ENCODE measurements at regions not wholly inside any gene's neighbourhood (a gene's known extent, or its start where the extent isn't known, plus 50 kb on each side); places are given as distances from the start of the nearest gene placed in this dataset.
A peak's percentile ranks its signal among the peaks of the same experiment; 100 is the strongest.
"Not testable (repeated sequence)": the region's sequence is repeated elsewhere in the genome, so short reads cannot be mapped to it uniquely, and the experiment has no call there.

DNA sequence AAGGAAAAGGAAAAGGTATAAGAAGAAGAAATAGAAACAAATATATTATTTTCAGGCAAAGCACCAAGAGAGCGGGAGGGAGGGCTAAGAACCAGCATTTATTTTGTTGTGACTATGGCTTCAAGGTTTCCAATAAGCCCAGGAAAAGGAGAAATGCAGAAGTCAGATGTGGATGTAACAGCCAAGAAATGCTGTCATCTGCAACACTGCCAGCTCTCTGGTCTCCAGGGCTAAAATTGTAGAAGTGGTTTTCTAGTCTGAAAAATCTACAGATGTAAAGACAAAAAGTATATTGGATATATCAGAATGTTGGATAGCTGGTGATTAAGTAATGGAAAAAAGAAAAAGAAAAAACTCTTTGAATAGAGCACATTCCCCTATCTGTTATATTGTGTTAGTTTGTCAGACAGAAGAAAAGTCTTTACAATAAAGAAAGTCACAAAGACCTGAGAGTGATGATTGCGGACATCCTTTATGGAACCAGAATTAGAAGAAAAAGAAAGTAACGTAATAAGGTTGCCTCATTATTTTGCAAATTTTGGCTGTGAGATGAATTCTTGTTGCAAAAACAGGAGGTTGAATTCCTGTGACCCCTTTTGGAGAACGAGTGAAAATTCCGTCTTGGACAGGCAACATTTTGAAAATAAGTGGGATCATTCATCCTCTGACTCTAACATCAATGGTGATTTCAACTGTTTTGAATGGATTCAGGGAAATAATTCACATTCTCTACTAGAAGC lies 938.1 kb downstream of the TTLL7 start:
- DNase-seq: no peak

DNA sequence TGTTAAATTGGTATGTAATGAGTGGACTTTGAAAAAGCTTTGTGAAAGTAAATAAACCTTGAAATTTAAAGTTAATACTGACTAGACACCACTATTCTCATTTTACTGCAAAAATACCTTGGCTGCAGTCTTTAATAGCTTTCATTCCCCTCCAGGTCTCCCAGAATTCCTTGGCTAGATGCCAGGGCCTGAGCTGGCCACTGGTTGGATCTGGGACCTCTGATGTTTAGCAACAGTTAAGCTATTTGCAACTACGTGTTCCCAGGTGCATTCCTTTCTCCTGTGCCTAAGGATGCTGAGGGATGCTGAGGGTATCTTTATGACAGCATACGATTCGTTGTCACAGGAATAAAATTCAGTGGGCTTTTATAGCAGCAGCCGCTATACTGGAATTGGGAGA lies 938.7 kb downstream of the TTLL7 start:
- DNase-seq: no peak

DNA sequence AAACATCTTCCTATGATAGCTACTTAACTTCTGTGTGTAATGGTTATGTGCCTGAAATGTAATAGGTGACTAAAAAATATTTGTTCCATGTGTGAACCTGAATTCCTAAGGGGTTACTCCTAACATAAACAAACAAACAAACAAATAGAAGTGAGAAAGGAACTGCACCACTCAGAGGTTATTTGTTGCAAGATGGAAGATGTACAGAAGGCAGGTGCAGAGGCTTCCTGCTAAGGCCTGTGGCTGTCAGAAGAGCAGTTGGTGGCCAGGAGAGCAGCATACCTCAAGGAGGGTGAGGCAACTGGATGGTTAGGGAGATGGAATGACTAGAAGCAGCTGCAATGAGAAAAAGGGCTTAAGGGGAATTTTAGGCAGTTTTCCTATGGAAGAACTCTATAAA lies 940.6 kb downstream of the TTLL7 start:
- DNase-seq: no peak

DNA sequence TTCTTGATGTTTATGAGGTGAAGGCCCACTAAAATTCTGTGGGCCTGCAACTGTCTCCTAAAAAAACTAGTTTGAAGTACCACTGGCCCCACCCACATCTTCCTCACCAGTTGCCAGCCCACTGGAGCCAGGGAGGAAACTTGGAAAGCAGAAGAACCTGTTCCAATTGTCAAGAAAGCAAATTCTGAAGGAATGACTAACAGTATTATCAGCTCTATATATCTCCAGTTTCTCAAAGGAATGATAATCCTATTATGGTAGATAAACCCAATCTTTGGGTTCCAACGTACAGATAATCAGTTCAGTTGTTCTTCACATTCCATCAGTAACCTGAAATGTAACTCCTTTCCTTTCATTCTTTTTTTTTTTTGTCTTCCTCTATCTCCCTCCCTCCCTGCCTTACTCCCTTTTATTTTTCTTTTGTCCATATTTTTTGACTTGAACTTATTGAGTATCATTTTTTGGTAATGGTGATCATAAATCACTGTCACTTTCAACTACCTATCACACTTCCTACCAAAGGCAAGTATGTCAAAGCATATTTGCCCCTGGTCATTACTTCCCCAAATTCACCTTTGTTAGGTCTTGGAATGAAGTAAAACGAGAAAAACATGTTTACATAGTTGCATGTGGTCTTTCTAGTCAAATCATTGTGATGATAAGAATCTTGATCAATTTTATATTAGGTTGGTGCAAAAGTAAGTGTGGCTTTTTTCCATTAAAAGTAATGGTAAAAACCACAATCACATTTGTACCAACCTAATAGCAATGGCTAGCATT lies 943.4 kb downstream of the TTLL7 start:
- DNase-seq: peak; percentile 4

DNA sequence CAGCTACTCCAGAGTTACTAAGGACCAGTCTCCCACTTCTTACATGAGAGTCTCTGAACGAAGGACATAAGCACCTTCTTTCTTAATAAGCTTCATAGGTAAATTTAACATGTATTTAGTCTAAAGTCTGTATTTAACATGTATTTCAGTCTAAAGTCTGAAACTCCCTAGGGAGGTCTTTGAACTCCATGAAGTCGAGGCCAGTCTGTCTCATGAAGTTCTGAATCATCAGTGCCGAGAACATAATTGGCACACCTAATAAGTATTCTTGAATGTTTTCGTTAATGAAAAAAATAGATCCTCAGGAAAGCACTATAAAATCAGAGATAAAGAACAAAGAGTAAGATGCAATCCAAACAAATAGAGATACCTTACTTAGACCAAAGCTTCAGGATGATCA lies 945.5 kb downstream of the TTLL7 start:
- no peak for DNase-seq

DNA sequence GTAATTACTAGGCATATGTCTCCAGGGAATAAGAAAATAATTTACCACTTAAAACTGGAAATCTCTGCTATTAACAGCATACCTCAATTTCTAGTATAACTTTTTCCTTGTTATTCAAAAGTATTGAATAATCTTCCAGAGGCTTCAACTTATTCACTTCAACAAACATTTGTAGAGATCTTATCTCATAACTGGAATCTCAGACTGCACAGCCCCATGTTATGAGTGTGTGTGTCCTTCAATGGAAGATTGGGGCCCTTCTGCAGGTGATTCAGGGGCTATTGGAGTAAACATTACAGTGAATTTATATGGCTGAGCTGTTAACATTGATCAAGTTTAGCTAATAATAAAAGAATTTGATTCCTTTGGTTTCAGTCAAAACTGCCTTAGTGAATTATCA lies 946.1 kb downstream of the TTLL7 start:
- no peak for DNase-seq

DNA sequence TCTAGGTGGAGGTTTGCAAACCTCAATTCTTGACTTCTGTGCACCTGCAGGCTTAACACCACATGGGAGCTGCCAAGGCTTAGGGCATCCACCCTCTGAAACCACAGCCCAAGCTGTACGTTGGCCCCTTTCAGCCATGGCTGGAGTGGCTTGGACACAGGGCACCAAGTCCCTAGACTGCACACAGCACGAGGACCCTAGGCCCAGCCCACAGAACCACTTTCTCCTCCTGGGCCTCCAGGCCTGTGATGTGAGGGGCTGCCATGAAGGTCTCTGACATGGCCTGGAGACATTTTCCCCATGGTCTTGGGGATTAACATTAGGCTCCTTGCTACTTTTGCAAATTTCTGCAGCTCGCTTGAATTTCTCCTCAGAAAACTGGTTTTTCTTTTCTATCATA lies 947.9 kb downstream of the TTLL7 start:
- DNase-seq: not testable (repeated sequence)

DNA sequence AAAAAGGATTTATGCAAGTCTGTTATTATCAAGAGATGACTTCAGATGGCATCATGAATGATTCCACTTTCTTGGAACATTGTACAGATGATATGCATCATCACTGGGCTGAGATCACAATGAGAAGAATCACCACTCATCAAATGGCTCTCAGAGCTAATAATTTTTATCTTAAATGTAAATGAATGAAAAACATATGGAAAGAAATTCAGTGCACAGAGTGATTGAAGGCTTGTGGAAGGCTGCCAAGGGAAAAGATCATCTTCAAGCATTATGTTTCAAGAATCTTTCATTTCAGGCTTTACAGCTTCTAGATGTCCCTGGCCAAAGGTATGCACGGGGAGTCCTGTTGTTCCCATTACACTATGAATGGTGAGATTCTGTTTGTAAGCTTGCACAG lies 955.7 kb downstream of the TTLL7 start:
- no peak for DNase-seq

DNA sequence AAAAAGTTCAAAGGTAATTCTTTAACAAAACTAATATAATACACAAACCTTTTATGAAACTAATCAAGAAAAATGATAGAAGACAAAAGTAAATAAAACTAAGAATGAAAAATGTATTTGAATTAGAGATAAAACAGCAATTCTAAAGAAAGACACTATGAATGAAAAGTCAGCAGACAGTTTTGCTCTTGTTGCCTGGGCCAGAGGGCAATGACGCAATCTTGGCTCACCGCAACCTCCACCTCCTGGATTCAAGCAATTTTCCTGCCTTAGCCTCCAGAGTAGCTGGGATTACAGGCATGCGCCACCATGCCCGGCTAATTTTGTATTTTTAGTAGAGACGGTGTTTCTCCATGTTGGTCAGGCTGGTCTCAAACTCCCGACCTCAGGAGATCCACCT lies 959.8 kb downstream of the TTLL7 start:
- DNase-seq: not testable (repeated sequence)

DNA sequence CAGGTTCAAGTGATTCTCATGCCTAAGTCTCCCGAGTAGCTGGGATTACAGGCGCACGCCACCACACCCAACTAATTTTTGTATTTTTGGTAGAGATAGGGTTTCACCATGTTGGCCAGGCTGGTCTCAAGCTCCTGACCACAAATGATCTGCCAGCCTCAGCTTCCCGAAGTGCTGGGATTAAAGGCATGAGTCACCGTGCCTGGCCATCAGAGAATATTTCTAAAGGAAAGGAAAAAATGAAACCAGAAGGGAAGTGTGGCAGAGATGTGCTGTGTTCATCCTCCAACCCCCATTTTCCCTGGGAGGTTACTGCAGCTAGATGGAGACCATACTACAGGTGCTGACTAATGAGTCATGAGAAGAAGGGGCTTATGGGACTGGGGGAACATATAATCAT lies 964.1 kb downstream of the TTLL7 start:
- DNase-seq: peak; percentile 38

DNA sequence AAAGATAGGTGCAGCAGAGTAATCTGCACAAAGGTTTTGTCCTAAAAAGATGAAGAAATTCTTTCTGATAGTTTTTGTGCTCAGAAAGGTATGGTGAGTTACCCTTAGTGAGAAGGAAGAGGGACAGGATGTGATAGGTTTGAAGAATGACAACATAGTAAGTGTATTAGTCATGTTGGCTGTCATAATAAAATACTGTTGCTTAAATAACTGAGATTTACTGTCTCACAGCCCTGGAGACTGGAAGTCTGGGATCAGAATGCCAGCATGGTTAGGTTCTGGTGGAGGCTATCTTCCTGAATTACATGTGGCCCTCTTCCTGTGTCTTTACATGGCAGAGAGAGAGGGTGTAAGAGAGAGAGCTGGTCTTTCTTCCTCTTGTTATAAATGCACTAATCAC lies 965.2 kb downstream of the TTLL7 start:
- peak; percentile 49 for DNase-seq

DNA sequence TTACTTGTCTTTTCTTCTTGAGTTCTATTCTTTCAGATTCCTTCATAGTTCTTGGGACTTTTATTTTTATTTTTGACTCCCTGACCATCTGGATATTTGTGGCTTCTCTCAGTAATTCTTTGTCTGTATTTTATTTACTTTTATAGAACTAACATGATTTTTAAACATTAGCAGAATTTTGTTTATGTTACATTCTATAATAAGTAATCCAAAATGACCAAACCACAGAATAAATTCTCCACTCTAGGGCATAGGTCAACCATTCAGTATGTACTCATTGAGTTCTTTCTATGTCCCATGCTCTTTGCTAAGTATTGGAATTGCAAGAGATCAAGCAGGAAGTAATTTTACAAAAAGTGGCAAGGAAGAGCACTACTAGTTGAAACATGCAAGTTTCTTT lies 969.0 kb downstream of the TTLL7 start:
- DNase-seq: peak; percentile 18

DNA sequence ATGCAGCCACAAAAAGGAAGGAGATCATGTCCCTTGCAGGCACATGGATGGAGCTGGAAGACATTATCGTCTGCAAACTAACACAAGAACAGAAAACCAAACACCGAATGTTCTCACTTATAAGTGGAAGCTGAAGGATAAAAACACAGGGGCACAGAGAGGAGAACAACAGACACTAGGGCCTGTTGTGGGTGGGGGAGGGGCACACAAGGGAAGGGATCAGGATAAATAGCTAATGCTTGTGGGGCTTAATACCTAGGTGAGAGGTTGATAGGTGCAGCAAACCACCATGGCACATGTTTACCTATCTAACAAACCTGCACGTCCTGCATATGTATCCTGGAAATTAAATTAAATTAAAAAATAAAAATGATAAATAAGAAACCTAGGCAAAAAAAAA lies 969.9 kb downstream of the TTLL7 start:
- DNase-seq: no peak

DNA sequence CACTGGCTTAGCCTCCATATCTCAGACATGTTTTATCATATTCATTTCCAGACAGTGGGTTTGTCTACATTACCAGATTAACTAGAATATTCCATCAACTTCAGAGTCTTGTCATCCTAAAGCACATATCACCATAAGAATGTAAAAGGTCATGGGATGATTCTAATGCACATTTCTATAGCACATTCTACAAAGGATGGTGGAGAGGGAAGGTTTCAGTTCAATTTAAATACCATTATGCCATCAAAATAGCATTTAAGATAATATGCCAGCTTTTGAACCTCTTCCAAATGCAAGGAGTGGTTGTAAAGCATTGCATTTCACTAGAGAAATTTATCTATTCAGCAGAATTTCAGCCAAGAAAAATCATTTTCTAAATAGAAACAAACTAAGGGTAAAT lies 970.5 kb downstream of the TTLL7 start:
- no peak for DNase-seq

DNA sequence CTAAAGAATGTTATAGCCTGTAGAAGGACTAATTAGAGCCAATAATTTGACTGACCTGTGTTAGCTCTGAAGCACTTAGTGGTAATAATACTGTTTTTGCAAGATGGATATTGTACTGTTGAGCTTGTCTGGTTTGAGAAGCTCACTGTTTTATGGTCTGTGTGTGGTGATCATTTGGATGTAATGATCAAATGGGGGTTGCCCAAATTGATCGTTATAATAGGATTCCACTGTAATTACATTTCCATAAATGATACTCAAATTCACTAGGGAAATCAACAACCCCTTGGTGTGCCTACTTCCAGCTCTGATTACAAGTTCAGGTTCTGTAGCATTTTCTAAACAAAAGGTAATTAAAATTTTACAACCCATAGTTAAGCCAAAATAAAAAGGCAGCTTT lies 971.4 kb downstream of the TTLL7 start:
- no peak for DNase-seq

DNA sequence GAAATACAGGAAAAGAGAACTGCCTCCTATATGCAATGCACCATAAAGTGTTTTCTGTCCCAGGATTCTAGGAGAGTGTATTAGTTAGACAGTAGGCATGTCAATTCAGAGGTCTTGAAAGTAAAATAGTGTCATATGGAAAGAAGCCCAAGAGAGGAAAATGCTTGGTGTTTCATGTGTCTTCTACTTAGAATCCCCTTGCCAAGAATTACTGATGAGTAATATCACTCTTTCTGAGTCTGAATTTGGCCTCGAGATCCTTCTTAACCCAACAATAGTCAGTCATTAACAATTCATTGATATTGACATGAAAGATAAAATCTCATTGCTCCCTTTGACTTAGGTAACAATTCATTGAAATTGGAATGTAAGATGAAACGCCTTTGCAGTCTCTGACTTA lies 972.2 kb downstream of the TTLL7 start:
- peak; percentile 0 for DNase-seq

DNA sequence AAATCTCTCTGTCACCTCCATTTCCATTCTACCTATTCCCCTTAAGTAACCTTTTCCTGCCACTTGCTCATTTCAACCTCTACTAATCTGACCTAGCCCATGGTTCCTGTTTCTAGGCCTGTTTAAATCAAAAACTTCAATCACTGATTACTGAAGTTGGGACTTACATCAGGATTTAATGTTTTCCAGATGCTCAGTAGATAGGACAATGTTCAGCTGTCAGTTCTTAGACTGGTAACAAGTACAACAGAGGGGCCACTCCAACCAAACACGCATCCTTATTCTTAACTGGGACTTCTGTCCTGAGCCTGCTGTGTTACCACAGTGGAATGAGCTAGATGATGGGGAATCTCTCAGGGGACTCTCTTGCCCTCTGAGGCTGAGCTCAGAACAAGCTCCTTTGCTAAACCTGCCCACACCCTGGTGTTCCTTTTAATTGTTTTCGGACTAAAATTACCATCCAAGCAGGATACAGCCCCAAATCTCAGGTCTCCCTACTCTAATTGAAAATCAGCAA lies 974.6 kb downstream of the TTLL7 start:
- DNase-seq: no peak

DNA sequence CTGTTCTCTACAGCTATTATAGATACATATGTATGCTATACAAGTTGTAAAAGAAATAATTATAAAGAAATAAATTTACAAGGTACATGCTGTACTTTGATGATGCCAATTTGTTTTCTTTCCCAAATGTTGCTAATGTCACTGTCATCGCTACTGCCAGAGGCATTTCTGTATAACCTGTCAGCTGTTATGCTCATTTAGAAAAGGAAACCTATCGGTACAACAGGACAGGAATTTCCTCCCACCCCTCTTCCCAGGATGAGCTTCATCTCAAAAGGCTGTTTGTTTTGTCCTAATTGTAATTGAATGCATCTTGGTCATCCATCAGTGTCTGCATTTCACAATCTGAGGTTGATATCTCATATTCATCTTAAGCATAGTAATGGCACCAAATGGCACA lies 975.7 kb downstream of the TTLL7 start:
- no peak for DNase-seq

DNA sequence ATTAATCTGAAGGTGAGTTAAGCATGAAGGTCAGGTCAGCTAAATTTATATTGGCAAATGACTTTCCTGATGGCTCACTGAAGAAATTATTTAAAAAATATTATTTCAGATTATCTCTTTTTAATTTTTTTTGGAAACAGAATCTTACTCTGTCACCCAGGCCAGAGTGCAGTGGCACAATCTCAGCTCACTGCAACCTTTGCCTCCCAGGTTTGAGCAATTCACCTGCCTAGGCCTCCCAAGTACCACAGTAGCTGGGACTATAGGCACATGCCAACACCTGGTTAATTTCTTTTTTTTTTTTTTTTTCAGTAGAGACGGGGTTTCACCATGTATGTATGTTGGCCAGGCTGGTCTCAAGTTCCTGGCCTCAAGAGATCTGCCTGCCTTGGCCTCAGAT lies 976.7 kb downstream of the TTLL7 start:
- no peak for DNase-seq

DNA sequence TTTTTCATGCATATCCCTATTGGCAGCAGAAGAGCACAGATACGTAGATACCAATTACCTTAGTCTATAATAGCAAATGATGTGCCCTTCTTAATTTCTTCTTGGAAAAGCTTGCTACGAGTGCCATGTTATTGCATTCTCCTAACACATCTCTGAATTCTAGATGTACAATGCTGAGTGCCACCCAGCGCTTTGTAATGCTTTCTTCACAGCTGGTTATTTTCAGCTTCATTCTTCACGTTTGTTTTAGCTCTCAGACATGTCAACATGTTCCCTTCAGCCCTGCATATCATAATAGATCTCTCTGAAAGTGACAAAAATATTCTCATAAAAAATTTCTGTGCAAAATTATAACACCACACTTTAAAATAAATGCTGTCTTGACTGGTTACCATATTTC lies 981.2 kb downstream of the TTLL7 start:
- no peak for DNase-seq

DNA sequence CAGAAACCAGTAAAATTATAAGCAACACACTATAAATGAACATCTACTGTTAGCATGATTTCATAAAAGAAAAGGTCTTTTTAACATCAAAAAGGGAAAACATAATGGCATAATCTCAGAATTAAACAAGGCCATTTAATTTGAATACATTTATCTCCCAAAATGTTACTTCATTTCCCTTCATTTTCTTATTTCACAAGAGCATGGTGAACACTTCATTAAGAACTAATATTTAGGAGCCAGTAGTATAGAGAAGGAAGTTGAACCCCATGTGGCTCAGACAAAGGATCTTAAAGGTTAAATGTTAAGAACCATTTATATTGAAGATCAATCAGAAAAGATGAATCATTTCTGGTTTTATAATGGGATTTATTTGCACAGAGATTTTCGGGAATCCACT lies 981.7 kb downstream of the TTLL7 start:
- no peak for DNase-seq

DNA sequence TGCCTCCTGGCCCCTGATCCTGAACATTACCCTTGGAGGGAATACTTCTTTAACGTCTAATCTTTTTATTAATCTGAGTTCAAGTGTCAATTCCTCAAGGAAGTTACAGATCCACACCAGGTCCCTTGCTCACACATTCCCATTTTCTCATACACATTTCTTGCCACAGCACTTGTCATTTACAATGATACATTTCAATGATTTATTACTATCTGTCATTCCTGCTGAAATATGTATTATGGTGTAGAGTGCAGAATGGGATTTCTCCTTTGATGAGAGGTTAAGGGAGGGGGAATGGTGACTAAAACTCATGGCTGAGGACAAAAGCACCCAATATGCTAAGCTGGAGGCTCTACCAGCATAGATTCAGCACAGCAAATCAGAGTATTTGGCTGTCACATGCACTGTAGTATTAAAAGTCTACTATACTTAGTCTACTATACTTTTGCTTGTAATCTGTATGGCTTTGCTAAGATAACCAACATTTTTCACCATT lies 982.5 kb downstream of the TTLL7 start:
- no peak for DNase-seq

DNA sequence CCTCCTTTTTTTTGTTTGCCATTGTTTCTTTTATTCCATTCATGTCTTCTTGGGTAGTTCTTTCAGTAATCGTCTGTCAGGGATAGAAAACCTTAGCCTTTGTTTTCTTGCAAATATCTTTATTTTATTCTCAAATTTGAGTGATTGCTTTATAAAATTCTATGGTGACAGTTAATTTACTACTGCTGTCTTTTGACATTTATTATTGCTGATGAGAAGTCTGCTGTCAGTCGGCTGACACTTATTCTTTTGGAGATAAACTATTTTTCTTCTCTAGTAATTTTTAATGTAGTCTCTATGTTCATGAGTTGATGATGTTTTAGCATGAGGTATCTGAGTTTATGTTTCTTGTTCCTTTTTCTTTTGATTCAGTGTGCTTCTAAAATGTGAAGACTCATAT lies 983.8 kb downstream of the TTLL7 start:
- no peak for DNase-seq

DNA sequence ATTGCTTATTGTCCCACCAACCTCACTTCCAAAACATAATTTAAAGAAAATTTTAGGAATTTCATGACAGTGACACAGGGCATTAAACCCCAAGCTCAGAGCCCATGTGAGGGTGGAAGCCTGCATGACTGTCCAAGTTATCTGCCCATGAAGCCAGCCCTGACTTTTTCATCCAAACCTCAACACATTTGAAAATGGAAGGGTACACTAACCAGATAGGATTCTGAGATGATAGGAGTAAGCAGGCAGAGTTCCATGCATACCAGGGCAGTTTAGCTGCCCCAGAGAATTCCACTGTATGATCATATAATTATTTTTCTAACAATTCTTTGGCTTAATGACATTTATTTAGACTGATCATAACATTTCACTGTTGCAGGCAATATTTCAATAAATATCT lies 986.0 kb downstream of the TTLL7 start:
- DNase-seq: no peak
